ENCODE measurements at regions not wholly inside any gene's neighbourhood (a gene's known extent, or its start where the extent isn't known, plus 50 kb on each side); places are given as distances from the start of the nearest gene placed in this dataset.

DNA sequence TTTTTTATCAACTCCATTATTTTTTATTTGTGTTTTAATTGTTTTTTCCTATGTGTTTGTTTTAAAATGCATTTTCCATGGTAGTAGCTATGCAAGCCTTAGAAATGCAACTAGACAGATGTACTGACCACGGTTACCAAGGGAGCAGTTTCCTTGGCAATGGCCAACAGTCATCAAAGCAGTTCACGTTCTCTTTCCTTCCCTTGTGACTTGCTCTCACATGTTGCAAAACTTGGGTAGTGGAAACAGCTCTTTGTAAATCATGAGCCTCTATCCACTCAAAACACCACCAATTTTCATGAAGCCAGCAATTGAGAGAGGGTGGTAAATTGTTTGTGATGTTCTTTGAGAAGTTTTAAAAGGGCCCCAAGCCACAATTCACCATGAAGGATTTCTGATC is 499.4 kb upstream of the MDFIC2 start:
- TF ChIP-seq, protein P1, sequence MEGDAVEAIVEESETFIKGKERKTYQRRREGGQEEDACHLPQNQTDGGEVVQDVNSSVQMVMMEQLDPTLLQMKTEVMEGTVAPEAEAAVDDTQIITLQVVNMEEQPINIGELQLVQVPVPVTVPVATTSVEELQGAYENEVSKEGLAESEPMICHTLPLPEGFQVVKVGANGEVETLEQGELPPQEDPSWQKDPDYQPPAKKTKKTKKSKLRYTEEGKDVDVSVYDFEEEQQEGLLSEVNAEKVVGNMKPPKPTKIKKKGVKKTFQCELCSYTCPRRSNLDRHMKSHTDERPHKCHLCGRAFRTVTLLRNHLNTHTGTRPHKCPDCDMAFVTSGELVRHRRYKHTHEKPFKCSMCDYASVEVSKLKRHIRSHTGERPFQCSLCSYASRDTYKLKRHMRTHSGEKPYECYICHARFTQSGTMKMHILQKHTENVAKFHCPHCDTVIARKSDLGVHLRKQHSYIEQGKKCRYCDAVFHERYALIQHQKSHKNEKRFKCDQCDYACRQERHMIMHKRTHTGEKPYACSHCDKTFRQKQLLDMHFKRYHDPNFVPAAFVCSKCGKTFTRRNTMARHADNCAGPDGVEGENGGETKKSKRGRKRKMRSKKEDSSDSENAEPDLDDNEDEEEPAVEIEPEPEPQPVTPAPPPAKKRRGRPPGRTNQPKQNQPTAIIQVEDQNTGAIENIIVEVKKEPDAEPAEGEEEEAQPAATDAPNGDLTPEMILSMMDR (IDR thresholded peaks at IDR 0.05), result no peak
- TF ChIP-seq POLR2A (IDR thresholded peaks at IDR 0.05), result no peak

All from thyroid gland (tissue), 4 donors.